ENCODE measurements at regions not wholly inside any gene's neighbourhood (a gene's known extent, or its start where the extent isn't known, plus 50 kb on each side); places are given as distances from the start of the nearest gene placed in this dataset.

- ChIA-PET CTCF (no interaction called here), POLR2A (no interaction called here)
- H3K4me1 ChIP-seq (ENCODE audit: control insufficient read depth, insufficient read depth, low read length): no peaks in the 10 kb centered on the region
- TF ChIP-seq ZNF112 (tag by site-specific recombination; IDR thresholded peaks at IDR 0.05) (no peak), YY1 (tag by site-specific recombination; IDR thresholded peaks at IDR 0.05) (no peak), ZBTB11 (tag by site-specific recombination; conservative IDR thresholded peaks at IDR 0.05; ENCODE audit: low read depth) (no peak), WT1 (tag by site-specific recombination; IDR thresholded peaks at IDR 0.05) (no peak), ZNF311 (tag by site-specific recombination; IDR thresholded peaks at IDR 0.05; ENCODE audit: borderline replicate concordance) (no peak), ZNF292 (tag by site-specific recombination; IDR thresholded peaks at IDR 0.05; ENCODE audit: borderline replicate concordance, low read depth) (no peak), ZBTB7A (tag by site-specific recombination; IDR thresholded peaks at IDR 0.05; ENCODE audit: low read depth) (no peak), ZNF629 (tag by site-specific recombination; IDR thresholded peaks at IDR 0.05) (no peak), ZNF837 (tag by site-specific recombination; IDR thresholded peaks at IDR 0.05) (no peak), ZNF121 (tag by site-specific recombination; IDR thresholded peaks at IDR 0.05) (no peak), ZFP41 (tag by site-specific recombination; IDR thresholded peaks at IDR 0.05; ENCODE audit: borderline replicate concordance) (no peak), ZNF416 (tag by site-specific recombination; IDR thresholded peaks at IDR 0.05) (no peak), ZNF433 (tag by site-specific recombination; IDR thresholded peaks at IDR 0.05; ENCODE audit: low read depth) (no peak), GLIS1 (tag by site-specific recombination; IDR thresholded peaks at IDR 0.05) (no peak), PRDM10 (tag by site-specific recombination; IDR thresholded peaks at IDR 0.05) (no peak), ZNF274 (IDR thresholded peaks at IDR 0.05; ENCODE audit: low read length) (no peak), ZNF274 (tag by site-specific recombination; IDR thresholded peaks at IDR 0.05; ENCODE audit: borderline replicate concordance) (no peak), ZNF350 (tag by site-specific recombination; IDR thresholded peaks at IDR 0.05) (no peak), ZNF654 (tag by site-specific recombination; IDR thresholded peaks at IDR 0.05; ENCODE audit: low read depth) (no peak), PRDM2 (tag by site-specific recombination; IDR thresholded peaks at IDR 0.05; ENCODE audit: borderline replicate concordance) (no peak)
- no peaks in the 10 kb centered on the region for H3K36me3 ChIP-seq (ENCODE audit: control insufficient read depth in 2 of 2, insufficient read depth in 1 of 2, low read length in 2 of 2)
- no peak overlapping the region for H3K4me3 ChIP-seq (ENCODE audit: low read depth, low read length)
- no peaks in the 10 kb centered on the region for H3K9me3 ChIP-seq (ENCODE audit: control insufficient read depth, insufficient read depth, low read depth, low read length)
- no peak overlapping the region for H3K27ac ChIP-seq (ENCODE audit: extremely low read depth, low read depth, low read length)
Observed at GRCh38 chr10:62721687-62722086, 82.8 kb upstream of the ADO start.
